OCI-LY3 (cell line): ENCODE measurements at regions not wholly inside any gene's neighbourhood (a gene's known extent, or its start where the extent isn't known, plus 50 kb on each side); places are given as distances from the start of the nearest gene placed in this dataset.

Experiments used
- H2AFZ ChIP-seq: fragments of 200-600, 300-600 bp; shearing (Covaris generic); 2 replicates; pipeline ENCODE4 v1.6.0; 2014; ENCODE audit warnings: antibody characterized with exemption, low read depth, low read length
- H3K27ac ChIP-seq: fragments of 200-600, 300-600 bp; sonication (generic); 2 replicates; pipeline ENCODE4 v1.5.1; 2014; ENCODE audit warnings: mild to moderate bottlenecking, low read length, moderate library complexity, mixed read lengths
- H3K27me3 ChIP-seq: fragments of 200-600, 300-600 bp; sonication (generic); 2 replicates; pipeline ENCODE4 v1.6.1; 2014; ENCODE audit warnings: low read depth, low read length, mixed read lengths
- H3K36me3 ChIP-seq: fragments of 200-600, 300-600 bp; sonication (generic); replicated peaks from 2 replicates; pipeline ENCODE3; 2014; ENCODE audit warnings: low read depth, low read length, mixed read lengths
- H3K4me1 ChIP-seq: fragments of 300-600, 200-600 bp; sonication (generic); 2 replicates; pipeline ENCODE4 v1.6.1; 2014; ENCODE audit warnings: low read length, mixed read lengths
- H3K4me2 ChIP-seq: fragments of 200-600, 300-600 bp; sonication (generic); 2 replicates; pipeline ENCODE4 v1.6.1; 2014; ENCODE audit warnings: low read length, mixed read lengths
- H3K4me3 ChIP-seq: fragments of 300-600, 200-600 bp; sonication (generic); 2 replicates; pipeline ENCODE4 v1.5.1; 2014; ENCODE audit warnings: antibody characterized with exemption, mild to moderate bottlenecking, low read length, moderate library complexity
- H3K79me2 ChIP-seq: fragments of 300-600, 200-600 bp; shearing (Covaris generic); 2 replicates; pipeline ENCODE4 v1.6.1; 2014; ENCODE audit warnings: mild to moderate bottlenecking, low read length, mixed read lengths
- H3K9ac ChIP-seq: fragments of 300-600, 200-600 bp; shearing (Covaris generic); 2 replicates; pipeline ENCODE4 v1.6.0; 2014; ENCODE audit warnings: mild to moderate bottlenecking, low read length, moderate library complexity
- H3K9me3 ChIP-seq: fragments of 200-600, 300-600 bp; shearing (Covaris generic); 2 replicates; pipeline ENCODE4 v1.6.1; 2014; ENCODE audit warnings: low read length, mixed read lengths; ENCODE audit not compliant: insufficient read depth
- H4K20me1 ChIP-seq: fragments of 200-600, 300-600 bp; sonication (generic); 2 replicates; pipeline ENCODE4 v1.6.1; 2016; ENCODE audit warnings: low read length, mixed read lengths; ENCODE audit not compliant: insufficient read depth
- EZH2phosphoT487 ChIP-seq: fragments of 200-600 bp; shearing (Covaris generic); IDR thresholded peaks from 2 replicates; pipeline ENCODE4 v1.6.1; 2018; ENCODE audit warnings: antibody characterized with exemption, mixed run types, low read depth
- TF ChIP-seq, protein P1 (sequence below): fragments of 200-600, 300-600 bp; sonication (generic); IDR thresholded peaks from 2 replicates; pipeline ENCODE4 v1.5.1; 2014; ENCODE audit warnings: antibody characterized with exemption, low read length, low read depth

DNA sequence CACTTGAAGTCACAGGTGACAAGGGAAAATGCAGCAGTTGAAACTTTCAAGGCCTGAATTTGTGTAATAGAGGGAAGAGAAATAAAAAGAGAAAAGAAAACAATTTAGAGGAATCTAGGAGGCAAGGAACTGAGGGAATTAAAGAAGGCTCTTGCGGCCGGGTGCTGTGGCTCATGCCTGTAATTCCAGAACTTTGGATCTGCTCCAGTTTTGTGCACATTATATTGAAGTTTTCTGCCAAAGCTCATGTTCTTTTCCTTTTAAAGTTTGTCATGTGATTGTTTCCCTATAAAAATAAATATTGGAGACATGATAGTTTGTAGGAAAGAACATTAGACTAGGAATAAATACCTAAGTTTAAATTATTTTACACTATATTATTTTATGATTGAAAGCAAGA, 433.9 kb upstream of the CPEB2 start:
- Histone ChIP-seq H3K27me3 (no peaks in the 10 kb centered on the region), H3K36me3 (no peaks in the 10 kb centered on the region), H3K4me1 (0 out of 2 replicates have a peak, but pooled peaks cover 5% of the 10 kb centered on the region), H3K9me3 (no peaks in the 10 kb centered on the region), H2AFZ (no peak overlapping the region), H3K79me2 (no peaks in the 10 kb centered on the region), H3K4me2 (no peak overlapping the region), H3K27ac (no peak overlapping the region), H3K4me3 (no peak overlapping the region), H4K20me1 (no peaks in the 10 kb centered on the region), H3K9ac (no peak overlapping the region)
- TF ChIP-seq EZH2phosphoT487, result no peak
- TF ChIP-seq, protein P1, sequence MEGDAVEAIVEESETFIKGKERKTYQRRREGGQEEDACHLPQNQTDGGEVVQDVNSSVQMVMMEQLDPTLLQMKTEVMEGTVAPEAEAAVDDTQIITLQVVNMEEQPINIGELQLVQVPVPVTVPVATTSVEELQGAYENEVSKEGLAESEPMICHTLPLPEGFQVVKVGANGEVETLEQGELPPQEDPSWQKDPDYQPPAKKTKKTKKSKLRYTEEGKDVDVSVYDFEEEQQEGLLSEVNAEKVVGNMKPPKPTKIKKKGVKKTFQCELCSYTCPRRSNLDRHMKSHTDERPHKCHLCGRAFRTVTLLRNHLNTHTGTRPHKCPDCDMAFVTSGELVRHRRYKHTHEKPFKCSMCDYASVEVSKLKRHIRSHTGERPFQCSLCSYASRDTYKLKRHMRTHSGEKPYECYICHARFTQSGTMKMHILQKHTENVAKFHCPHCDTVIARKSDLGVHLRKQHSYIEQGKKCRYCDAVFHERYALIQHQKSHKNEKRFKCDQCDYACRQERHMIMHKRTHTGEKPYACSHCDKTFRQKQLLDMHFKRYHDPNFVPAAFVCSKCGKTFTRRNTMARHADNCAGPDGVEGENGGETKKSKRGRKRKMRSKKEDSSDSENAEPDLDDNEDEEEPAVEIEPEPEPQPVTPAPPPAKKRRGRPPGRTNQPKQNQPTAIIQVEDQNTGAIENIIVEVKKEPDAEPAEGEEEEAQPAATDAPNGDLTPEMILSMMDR, result no peak

DNA sequence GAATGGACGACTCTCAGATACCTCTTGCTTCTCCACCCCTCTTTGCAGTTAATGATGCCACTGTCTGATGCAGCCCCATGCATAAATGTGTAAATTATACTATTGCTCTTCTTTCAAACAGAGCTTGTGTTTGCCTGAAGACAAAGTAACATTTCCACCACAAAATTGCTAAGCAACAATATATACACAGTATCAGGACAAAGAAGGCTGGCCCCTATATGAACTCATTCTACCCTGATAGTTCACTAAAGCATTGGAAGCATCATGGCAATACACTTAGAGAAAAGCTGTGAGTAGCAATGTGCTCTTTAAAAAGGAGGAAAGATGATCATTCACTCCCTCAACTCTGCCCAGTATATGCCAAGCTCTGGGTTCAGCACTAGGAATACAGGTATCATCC, 427.0 kb upstream of the CPEB2 start:
- Histone ChIP-seq H3K4me1 (no peaks in the 10 kb centered on the region), H3K9ac (no peak overlapping the region), H4K20me1 (no peaks in the 10 kb centered on the region), H3K4me3 (no peak overlapping the region), H3K36me3 (no peaks in the 10 kb centered on the region), H3K27ac (no peak overlapping the region), H2AFZ (no peak overlapping the region), H3K9me3 (no peaks in the 10 kb centered on the region), H3K79me2 (no peaks in the 10 kb centered on the region), H3K27me3 (no peaks in the 10 kb centered on the region), H3K4me2 (no peak overlapping the region)
- TF ChIP-seq, protein P1, result no peak
- no peak for TF ChIP-seq EZH2phosphoT487

DNA sequence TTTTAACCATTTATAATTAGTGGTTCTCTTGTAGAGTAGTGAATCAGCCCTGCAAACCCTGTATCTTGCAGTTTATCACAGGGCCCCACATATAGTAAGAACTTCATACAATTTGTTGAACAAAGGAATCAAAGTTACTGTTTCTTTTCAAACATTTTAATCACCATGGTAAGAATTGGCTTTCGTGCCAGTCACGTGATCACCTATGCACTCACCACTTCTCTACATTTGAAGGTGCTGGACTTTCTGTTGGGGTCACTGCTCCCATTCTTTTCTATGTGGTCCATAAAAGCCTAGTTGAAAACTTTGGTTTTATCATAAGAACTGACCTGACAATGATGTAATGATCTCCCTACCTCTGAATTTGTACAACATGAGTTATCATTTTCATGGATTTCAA, 426.4 kb upstream of the CPEB2 start:
- TF ChIP-seq EZH2phosphoT487, result no peak
- TF ChIP-seq, protein P1, result no peak
- no peak overlapping the region for H3K4me2 ChIP-seq
- H3K4me1 ChIP-seq, result no peaks in the 10 kb centered on the region
- no peaks in the 10 kb centered on the region for H3K36me3 ChIP-seq
- no peaks in the 10 kb centered on the region for H3K79me2 ChIP-seq
- no peak overlapping the region for H3K27ac ChIP-seq
- no peaks in the 10 kb centered on the region for H3K9me3 ChIP-seq
- no peak overlapping the region for H2AFZ ChIP-seq
- no peak overlapping the region for H3K4me3 ChIP-seq
- H4K20me1 ChIP-seq, result no peaks in the 10 kb centered on the region
- no peak overlapping the region for H3K9ac ChIP-seq
- no peaks in the 10 kb centered on the region for H3K27me3 ChIP-seq

DNA sequence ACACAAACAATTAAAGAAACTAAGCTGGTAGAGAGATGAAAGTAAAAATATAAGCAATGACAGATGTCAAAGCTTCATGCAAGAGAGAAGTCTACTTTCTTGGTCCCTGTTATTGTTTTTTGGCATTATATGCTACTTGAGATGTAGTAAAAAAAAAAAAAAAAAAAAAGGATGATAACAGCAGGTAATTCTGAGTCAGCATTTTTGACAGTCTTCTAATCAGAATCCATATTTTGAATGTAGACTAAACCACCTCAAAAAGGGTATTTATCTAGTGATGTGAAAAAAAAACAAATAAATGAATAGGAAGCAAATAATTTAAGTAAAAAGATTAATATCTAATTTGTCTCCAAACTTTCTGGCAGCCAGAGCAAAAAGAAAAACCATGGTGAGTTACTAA, 422.2 kb upstream of the CPEB2 start:
- Histone ChIP-seq H3K4me3 (no peak overlapping the region), H3K36me3 (no peaks in the 10 kb centered on the region), H3K79me2 (no peaks in the 10 kb centered on the region), H3K27me3 (no peaks in the 10 kb centered on the region), H3K9ac (no peak overlapping the region), H4K20me1 (no peaks in the 10 kb centered on the region), H3K4me2 (no peak overlapping the region), H2AFZ (no peak overlapping the region), H3K4me1 (peaks cover 28% of the 10 kb centered on the region), H3K27ac (no peak overlapping the region), H3K9me3 (no peaks in the 10 kb centered on the region)
- TF ChIP-seq EZH2phosphoT487, result no peak
- TF ChIP-seq, protein P1, result no peak
